ENCODE measurements at regions not wholly inside any gene's neighbourhood (a gene's known extent, or its start where the extent isn't known, plus 50 kb on each side); places are given as distances from the start of the nearest gene placed in this dataset.

DNA sequence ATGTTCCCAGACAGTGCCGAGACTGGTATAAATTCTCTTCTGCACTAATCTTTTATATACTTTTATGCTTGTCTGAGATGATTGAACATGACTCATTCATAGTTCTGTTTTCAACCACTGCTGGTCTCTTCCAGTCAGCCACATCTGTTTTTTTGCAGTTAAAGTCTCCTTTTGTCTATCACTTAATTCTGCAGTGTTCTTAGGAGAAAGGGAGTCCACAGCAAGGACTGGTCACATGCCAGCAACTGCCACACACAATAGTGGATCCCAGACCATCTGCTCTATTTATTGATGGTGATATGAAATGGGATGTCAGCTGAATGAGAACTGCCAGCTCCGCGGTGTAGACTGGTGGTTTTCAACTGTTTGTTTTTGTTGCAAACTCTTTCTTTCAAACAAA is 379.8 kb downstream of the MED13L start:
- ChIA-PET CTCF (ENCODE audit: low intra/inter-chr PET ratio) (no interaction called here), POLR2A (no interaction called here)
- FAIRE-seq (no peak), DNase-seq (ENCODE audit: extremely low read depth in 1 of 4, low spot score in 3 of 4) (no peak), ATAC-seq (no peak)
- no peak overlapping the region for H3K4me3 ChIP-seq
- peaks cover 2 to 29% of the 10 kb centered on the region in 2 experiments; a peak in 3 of 5 replicates for H3K27me3 ChIP-seq (ENCODE audit: control insufficient read depth in 2 of 2, insufficient read depth in 2 of 2, low read length in 2 of 2)
- intact Hi-C loops (cut with micrococcal nuclease) (no loop called here), in situ Hi-C loops (cut with MboI) (no loop called here)
- no peaks in the 10 kb centered on the region for H3K9me1 ChIP-seq (ENCODE audit: control insufficient read depth, insufficient read depth, low read length)
- BruUV-seq (replicated peaks): no TSS peak
- no peaks in the 10 kb centered on the region for H3K36me3 ChIP-seq (ENCODE audit: control insufficient read depth, insufficient read depth, low read length)
- H2AFZ ChIP-seq (ENCODE audit: low read depth, low read length): no peak overlapping the region
- no peak overlapping the region for H3K9ac ChIP-seq (ENCODE audit: insufficient read depth in 1 of 2, low read depth in 2 of 2, low read length in 2 of 2)
- TF ChIP-seq SNIP1 (IDR thresholded peaks at IDR 0.05; ENCODE audit: low read depth): no peak
- TF ChIP-seq, protein P1, sequence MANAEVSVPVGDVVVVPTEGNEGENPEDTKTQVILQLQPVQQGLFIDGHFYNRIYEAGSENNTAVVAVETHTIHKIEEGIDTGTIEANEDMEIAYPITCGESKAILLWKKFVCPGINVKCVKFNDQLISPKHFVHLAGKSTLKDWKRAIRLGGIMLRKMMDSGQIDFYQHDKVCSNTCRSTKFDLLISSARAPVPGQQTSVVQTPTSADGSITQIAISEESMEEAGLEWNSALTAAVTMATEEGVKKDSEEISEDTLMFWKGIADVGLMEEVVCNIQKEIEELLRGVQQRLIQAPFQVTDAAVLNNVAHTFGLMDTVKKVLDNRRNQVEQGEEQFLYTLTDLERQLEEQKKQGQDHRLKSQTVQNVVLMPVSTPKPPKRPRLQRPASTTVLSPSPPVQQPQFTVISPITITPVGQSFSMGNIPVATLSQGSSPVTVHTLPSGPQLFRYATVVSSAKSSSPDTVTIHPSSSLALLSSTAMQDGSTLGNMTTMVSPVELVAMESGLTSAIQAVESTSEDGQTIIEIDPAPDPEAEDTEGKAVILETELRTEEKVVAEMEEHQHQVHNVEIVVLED (CRISPR knock-in tag; IDR thresholded peaks at IDR 0.05): no peak
- no peak for TF ChIP-seq BCOR (IDR thresholded peaks at IDR 0.05)
- TF ChIP-seq, protein P2, sequence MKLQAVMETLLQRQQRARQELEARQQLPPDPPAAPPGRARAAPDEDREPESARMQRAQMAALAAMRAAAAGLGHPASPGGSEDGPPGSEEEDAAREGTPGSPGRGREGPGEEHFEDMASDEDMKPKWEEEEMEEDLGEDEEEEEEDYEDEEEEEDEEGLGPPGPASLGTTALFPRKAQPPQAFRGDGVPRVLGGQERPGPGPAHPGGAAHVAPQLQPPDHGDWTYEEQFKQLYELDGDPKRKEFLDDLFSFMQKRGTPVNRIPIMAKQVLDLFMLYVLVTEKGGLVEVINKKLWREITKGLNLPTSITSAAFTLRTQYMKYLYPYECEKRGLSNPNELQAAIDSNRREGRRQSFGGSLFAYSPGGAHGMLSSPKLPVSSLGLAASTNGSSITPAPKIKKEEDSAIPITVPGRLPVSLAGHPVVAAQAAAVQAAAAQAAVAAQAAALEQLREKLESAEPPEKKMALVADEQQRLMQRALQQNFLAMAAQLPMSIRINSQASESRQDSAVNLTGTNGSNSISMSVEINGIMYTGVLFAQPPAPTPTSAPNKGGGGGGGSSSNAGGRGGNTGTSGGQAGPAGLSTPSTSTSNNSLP (IDR thresholded peaks at IDR 0.05; ENCODE audit: borderline replicate concordance, low read depth, low read length): no peak
- TF ChIP-seq JUN (IDR thresholded peaks at IDR 0.05; ENCODE audit: borderline replicate concordance, low read depth, low read length): no peak
- TF ChIP-seq JUN (CRISPR knock-in tag; IDR thresholded peaks at IDR 0.05; ENCODE audit: borderline replicate concordance): no peak
- no peak for TF ChIP-seq LCOR (CRISPR knock-in tag; IDR thresholded peaks at IDR 0.05)
- TF ChIP-seq, protein P3, sequence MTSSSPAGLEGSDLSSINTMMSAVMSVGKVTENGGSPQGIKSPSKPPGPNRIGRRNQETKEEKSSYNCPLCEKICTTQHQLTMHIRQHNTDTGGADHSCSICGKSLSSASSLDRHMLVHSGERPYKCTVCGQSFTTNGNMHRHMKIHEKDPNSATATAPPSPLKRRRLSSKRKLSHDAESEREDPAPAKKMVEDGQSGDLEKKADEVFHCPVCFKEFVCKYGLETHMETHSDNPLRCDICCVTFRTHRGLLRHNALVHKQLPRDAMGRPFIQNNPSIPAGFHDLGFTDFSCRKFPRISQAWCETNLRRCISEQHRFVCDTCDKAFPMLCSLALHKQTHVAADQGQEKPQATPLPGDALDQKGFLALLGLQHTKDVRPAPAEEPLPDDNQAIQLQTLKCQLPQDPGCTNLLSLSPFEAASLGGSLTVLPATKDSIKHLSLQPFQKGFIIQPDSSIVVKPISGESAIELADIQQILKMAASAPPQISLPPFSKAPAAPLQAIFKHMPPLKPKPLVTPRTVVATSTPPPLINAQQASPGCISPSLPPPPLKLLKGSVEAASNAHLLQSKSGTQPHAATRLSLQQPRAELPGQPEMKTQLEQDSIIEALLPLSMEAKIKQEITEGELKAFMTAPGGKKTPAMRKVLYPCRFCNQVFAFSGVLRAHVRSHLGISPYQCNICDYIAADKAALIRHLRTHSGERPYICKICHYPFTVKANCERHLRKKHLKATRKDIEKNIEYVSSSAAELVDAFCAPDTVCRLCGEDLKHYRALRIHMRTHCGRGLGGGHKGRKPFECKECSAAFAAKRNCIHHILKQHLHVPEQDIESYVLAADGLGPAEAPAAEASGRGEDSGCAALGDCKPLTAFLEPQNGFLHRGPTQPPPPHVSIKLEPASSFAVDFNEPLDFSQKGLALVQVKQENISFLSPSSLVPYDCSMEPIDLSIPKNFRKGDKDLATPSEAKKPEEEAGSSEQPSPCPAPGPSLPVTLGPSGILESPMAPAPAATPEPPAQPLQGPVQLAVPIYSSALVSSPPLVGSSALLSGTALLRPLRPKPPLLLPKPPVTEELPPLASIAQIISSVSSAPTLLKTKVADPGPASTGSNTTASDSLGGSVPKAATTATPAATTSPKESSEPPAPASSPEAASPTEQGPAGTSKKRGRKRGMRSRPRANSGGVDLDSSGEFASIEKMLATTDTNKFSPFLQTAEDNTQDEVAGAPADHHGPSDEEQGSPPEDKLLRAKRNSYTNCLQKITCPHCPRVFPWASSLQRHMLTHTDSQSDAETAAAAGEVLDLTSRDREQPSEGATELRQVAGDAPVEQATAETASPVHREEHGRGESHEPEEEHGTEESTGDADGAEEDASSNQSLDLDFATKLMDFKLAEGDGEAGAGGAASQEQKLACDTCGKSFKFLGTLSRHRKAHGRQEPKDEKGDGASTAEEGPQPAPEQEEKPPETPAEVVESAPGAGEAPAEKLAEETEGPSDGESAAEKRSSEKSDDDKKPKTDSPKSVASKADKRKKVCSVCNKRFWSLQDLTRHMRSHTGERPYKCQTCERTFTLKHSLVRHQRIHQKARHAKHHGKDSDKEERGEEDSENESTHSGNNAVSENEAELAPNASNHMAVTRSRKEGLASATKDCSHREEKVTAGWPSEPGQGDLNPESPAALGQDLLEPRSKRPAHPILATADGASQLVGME (CRISPR knock-in tag; IDR thresholded peaks at IDR 0.05): no peak
- H4K20me1 ChIP-seq (replicated peaks; ENCODE audit: control insufficient read depth, insufficient read depth, low read length): no peaks in the 10 kb centered on the region
- WGBS (ENCODE audit: insufficient coverage, low coverage, missing lambda C conversion rate): 0% methylated on average over 3 of the region's 3 CpGs
- H3K9me3 ChIP-seq (replicated peaks; ENCODE audit: control insufficient read depth, insufficient read depth, low read depth, low read length): no peaks in the 10 kb centered on the region
- H3K4me1 ChIP-seq (replicated peaks in 1 of 2; ENCODE audit: control insufficient read depth in 2 of 2, insufficient read depth in 2 of 2, low read length in 2 of 2): no peaks in the 10 kb centered on the region; a peak in 1 of 5 replicates
- no peak overlapping the region for H3K4me2 ChIP-seq (ENCODE audit: insufficient read depth, low read length)
- no peak overlapping the region for H3K27ac ChIP-seq (ENCODE audit: extremely low read depth, low read depth, low read length)
- no peaks in the 10 kb centered on the region for H3K79me2 ChIP-seq (ENCODE audit: control insufficient read depth, insufficient read depth, low read length)

Data from K562 (cell line).